HFF-Myc (cell line): ENCODE measurements at regions not wholly inside any gene's neighbourhood (a gene's known extent, or its start where the extent isn't known, plus 50 kb on each side); places are given as distances from the start of the nearest gene placed in this dataset.
A peak's percentile ranks its signal among the peaks of the same experiment; 100 is the strongest.

Source experiments
- DNase-seq: peaks from one replicate; pipeline ENCODE4 v3.0.0-alpha.2; 2011; ENCODE audit warnings: low read depth; ENCODE audit errors: extremely low read depth
- H3K4me3 ChIP-seq: replicated peaks from 2 replicates; pipeline ENCODE4 v1.5.1; 2011; ENCODE audit warnings: low read depth, mild to moderate bottlenecking, control low read depth, low read length
- TF ChIP-seq, protein P1 (sequence below): IDR thresholded peaks from 2 replicates; pipeline ENCODE4 v1.5.1; 2012; ENCODE audit warnings: mild to moderate bottlenecking, low read depth, low read length, control low read depth; ENCODE audit errors: missing control alignments

DNA sequence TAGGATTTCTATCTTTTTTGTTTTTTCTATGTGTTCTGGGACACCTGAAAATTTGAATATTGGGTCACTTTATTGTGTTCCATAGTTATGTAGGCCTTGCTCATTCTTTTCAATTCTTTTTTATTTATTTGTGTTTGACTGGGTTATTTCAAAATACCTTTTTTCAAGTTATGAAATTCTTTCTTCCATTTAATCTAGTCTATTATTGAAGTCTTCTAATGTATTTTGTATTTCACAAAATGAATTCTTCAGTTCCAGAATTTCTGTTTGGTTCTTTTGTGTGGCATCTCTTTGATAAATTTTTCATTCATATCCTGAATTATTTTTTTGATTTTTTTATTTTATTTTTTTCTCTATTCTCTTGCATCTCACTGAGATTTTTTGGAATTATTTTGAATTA is 628.8 kb downstream of the NR2F1-AS1 start:
- DNase-seq: no peak
- no peak overlapping the region for H3K4me3 ChIP-seq
- TF ChIP-seq, protein P1, sequence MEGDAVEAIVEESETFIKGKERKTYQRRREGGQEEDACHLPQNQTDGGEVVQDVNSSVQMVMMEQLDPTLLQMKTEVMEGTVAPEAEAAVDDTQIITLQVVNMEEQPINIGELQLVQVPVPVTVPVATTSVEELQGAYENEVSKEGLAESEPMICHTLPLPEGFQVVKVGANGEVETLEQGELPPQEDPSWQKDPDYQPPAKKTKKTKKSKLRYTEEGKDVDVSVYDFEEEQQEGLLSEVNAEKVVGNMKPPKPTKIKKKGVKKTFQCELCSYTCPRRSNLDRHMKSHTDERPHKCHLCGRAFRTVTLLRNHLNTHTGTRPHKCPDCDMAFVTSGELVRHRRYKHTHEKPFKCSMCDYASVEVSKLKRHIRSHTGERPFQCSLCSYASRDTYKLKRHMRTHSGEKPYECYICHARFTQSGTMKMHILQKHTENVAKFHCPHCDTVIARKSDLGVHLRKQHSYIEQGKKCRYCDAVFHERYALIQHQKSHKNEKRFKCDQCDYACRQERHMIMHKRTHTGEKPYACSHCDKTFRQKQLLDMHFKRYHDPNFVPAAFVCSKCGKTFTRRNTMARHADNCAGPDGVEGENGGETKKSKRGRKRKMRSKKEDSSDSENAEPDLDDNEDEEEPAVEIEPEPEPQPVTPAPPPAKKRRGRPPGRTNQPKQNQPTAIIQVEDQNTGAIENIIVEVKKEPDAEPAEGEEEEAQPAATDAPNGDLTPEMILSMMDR: no peak

DNA sequence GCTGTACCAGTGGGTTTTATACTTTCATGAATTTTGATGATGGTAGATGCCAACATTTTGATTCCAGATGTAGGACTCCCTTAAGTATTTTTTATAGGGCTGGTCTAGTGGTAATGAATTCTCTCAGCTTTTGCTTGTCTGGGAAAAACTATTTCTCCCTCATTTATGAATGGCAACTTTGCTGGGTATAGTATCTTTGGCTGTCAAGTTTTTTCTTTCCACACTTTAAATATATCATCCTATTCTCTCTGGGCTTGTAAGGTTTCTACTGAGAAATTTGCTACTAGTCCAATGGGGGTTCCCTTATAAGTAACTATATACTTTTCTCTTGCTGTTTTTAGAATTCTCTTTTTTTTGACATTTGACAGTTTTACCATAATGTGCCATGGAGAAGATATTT is 629.3 kb downstream of the NR2F1-AS1 start:
- DNase-seq: no peak
- no peak overlapping the region for H3K4me3 ChIP-seq
- TF ChIP-seq, protein P1: no peak

DNA sequence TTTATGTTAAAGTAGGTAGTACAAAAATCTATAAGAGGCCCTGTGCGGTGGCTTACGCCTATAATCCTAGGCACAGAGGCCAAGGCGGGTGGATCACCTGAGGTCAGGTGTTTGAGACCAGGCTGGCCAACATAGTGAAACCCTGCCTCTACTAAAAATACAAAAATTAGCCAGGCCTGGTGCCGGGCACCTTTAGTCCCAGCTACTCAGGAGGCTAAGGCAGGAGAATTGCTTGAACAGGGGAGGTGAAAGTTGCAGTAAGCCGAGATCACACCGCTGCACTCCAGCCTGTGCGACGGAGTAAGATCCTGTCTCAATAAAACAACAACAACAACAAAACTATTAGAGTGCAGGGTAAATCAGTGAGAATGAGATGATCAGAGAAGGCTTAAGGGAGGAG is 634.5 kb downstream of the NR2F1-AS1 start:
- TF ChIP-seq, protein P1: no peak
- H3K4me3 ChIP-seq: no peak overlapping the region
- no peak for DNase-seq

DNA sequence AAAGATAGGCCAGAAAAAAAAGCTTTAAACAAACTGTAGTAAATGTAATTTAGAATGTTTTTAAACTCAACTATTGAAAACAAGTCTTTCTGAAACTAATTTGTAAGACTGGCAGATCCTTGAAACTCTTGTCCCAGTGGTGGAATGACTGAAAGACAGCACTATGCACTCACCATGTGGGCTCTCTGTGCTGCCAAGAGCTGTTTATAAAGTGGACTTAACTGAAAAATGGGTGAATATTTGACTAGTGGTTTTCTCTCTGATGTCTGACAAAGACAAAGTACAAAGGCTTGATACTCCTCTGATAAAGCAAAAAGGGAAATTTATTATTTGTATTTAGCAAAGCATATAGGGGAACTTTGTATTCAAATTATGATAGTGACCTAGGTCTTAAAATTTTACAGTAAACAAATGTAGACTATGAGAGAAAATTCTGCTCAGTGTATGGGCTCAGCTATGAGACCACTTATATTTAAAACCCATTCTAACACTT is 635.4 kb downstream of the NR2F1-AS1 start:
- no peak overlapping the region for H3K4me3 ChIP-seq
- DNase-seq: peak; percentile 3
- TF ChIP-seq, protein P1: no peak

DNA sequence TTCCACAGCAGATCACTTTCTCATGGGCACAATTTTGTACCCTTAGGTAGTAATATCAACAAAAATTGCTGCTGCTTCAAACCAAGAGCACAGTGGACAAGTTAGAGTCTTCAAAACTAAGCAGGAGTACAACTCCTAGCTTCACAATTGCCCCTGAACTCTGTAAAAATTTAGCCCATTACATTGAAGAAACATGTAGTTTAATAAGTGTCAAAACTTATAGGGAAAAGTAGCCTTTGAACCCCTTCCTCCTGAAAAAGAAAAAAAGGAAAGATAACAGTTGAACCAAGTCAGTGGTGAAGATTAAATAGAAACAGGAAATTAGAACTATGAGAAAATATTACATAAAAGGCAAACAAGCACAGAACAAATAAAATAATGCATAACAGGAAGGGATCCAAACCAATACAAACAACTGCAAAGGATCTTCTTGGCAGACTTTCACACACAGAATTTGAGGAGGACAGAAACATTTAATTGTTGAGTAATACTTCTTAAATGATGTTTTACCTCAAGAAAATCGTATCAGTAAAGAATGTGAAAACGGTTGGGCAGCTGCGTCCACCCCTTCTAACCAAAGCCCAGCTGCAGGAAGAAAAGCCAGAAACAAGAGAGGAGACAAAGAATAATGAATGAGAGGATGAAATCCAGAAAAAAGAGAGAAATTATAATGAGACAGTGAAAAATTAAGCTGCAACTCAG is 636.0 kb downstream of the NR2F1-AS1 start:
- DNase-seq: peak; percentile 1
- H3K4me3 ChIP-seq: no peak overlapping the region
- TF ChIP-seq, protein P1: no peak

DNA sequence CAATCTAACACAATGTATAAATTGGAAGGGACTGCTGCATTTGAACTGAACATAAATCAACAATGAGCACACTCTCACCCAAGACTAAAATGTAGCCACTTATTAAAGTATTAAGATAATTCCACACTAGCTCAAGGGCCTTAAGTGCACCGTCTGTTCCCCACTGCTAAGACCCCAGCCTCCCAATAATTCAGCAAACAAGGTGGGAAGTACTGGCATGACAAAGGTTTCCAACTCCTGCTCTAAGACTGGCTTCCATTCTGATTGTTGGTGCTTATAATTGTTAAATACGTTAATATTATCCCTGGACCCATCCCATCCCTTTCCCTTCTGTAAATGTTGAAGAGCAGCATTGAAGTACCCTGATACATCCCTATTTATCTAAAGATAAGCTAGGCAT is 636.7 kb downstream of the NR2F1-AS1 start:
- DNase-seq: no peak
- H3K4me3 ChIP-seq: no peak overlapping the region
- TF ChIP-seq, protein P1: no peak

DNA sequence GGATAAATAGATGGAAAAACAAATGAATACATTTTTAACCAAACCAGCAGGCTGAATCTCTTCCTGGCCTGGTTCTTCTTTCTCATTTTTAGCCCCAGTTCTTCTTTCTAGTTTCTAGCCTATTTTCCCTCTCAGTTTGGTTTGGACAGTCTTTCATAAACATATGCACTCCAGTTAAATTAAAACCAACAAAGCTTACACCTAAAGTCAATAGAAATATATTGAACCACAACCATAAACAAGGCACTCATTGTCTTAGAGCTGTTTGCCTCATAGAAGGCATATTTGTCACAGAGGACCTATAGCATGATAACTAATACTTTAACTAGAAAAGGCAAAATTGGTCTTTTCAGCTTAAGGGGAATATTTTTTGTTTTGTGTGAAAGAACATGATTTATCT is 638.3 kb downstream of the NR2F1-AS1 start:
- TF ChIP-seq, protein P1: no peak
- DNase-seq: no peak
- no peak overlapping the region for H3K4me3 ChIP-seq
